ENCODE measurements at regions not wholly inside any gene's neighbourhood (a gene's known extent, or its start where the extent isn't known, plus 50 kb on each side); places are given as distances from the start of the nearest gene placed in this dataset.
"Not testable (repeated sequence)": the region's sequence is repeated elsewhere in the genome, so short reads cannot be mapped to it uniquely, and the experiment has no call there.

DNA sequence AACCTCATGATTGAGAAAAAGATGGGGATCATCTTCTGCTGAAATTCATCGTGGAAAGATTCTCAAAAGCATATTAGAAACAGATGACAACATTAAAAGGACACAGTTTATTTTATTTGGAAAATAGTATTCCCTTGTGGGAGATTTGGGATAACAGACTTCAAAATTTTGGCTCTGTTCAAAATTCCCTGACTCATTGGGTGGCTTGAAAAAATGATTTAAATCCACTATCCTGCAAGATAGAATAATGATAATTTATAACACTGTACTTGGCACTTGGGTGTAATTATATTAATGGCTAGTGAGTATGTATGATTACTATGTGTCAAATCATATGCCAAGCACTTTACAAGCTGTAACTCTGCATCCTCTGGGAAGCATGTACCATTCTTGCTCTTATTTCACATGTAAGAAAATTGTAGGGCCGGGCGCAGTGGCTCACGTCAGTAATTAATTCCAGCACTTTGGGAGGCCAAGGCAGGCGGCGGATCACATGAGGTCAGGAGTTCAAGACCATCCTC, 128.8 kb downstream of the LMNTD1 start:
- ATAC-seq (replicated peaks) (no peak), DNase-seq (no peak)
- no peaks in the 10 kb centered on the region for H3K4me1 Mint-ChIP-seq
- no peaks in the 10 kb centered on the region for H3K36me3 Mint-ChIP-seq
- no peaks in the 10 kb centered on the region for H3K9me3 Mint-ChIP-seq
- no peak overlapping the region for H3K27ac Mint-ChIP-seq
- H3K4me3 Mint-ChIP-seq = no peak overlapping the region
- no peaks in the 10 kb centered on the region for H3K27me3 Mint-ChIP-seq

DNA sequence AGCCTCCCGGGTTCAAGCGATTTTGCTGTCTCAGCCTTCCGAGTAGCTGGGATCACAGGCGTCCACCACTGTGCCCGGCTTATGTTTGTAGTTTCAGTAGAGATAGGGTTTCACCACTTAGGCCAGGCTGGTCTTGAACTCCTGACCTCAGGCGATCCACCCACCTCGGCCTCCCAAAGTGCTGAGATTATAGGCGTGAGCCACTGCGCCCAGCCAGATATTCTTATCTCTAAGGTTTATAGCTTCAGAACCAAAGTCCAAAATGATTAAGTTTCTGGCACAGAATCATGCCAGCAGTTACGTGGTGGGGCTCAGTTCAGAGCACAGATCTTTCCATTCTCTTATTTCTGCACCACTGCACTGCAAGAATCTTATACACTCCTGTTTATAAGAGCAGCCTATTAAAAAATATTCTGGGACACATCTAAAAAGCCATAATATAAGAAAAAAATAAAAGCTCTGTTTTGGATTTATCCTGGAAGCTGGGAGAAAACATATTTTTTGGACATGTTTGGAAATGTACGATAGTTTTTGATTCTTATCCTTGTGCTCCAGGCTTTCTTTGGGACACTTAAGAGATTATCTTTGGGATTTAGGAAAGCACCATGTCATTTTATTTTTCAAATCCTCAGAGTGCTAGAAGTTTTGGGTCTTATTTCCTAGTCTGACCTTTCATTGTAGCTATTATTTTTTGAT, 129.6 kb downstream of the LMNTD1 start:
- DNase-seq (no peak), ATAC-seq (replicated peaks) (no peak)
- no peaks in the 10 kb centered on the region for H3K4me1 Mint-ChIP-seq
- H3K9me3 Mint-ChIP-seq = no peaks in the 10 kb centered on the region
- no peak overlapping the region for H3K27ac Mint-ChIP-seq
- H3K27me3 Mint-ChIP-seq = no peaks in the 10 kb centered on the region
- H3K36me3 Mint-ChIP-seq = no peaks in the 10 kb centered on the region
- no peak overlapping the region for H3K4me3 Mint-ChIP-seq

DNA sequence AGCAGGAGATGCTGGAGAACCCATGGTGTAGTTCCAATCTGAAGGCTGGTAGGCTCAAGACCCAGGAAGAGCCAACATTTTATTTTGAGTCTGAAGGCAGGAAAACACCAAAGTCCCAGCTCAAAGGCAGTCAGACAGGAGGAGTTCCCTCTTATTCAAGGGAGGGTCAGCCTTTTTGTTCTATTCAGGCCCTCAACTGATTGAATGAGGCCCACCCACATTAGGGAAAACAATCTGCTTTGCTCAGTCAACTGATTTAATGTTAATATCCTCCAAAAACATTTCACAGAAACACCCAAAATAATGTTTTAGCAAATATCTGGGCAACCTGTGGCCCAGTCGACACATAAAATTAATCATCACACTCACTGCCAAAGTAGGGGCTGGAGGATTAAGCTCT, 130.8 kb downstream of the LMNTD1 start:
- ATAC-seq (replicated peaks) = no peak
- Mint-ChIP-seq H3K27me3 (no peaks in the 10 kb centered on the region), H3K36me3 (no peaks in the 10 kb centered on the region), H3K27ac (no peak overlapping the region), H3K4me3 (no peak overlapping the region), H3K4me1 (no peaks in the 10 kb centered on the region), H3K9me3 (no peaks in the 10 kb centered on the region)
- no peak for DNase-seq

DNA sequence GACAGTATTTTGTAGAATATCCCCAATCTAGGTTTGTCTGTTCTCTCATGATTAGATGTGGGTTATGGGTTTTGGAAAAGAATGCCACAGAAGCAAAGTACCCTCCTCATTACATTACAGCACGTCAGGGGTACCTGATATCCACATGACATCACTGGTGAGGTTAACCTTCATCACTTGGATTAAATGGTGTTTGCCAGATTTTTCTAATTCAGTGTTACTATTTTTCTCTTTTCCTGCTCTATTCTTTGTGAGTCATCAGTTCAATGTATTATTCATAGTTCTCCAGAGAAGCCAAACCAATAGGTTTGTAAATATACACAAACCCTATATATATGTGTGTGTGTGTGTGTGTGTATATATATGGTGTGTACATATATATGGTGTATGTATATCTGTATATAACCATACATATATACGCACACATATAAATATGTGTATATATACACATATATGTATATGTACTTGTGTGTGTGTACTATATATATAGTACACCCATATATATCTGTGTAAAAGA, 131.4 kb downstream of the LMNTD1 start:
- Mint-ChIP-seq H3K27ac (no peak overlapping the region), H3K4me1 (no peaks in the 10 kb centered on the region), H3K4me3 (no peak overlapping the region), H3K27me3 (no peaks in the 10 kb centered on the region), H3K9me3 (no peaks in the 10 kb centered on the region), H3K36me3 (no peaks in the 10 kb centered on the region)
- ATAC-seq (replicated peaks) (no peak), DNase-seq (no peak)

DNA sequence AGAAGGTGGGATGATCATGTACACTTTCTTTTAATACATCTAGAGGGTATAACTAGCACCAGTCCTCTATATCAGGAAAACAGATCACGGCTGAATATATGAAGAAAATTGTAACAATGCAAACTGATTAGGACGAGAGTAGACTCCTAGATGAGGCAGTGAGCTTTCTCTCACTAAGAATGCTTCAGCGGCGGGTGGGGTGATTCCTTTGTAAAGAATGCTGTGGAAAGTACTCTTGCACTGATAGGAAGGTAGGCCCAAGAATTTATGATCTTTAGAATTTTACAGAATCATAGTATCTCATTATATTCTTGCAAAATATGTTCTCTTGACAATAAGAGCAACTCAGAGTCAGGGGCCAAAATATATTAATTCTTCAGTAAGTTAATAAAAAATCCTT, 133.0 kb downstream of the LMNTD1 start:
- no peak overlapping the region for H3K27ac Mint-ChIP-seq
- no peak for DNase-seq
- no peak overlapping the region for H3K4me3 Mint-ChIP-seq
- no peak for ATAC-seq (replicated peaks)
- no peaks in the 10 kb centered on the region for H3K4me1 Mint-ChIP-seq
- no peaks in the 10 kb centered on the region for H3K9me3 Mint-ChIP-seq
- no peaks in the 10 kb centered on the region for H3K27me3 Mint-ChIP-seq
- no peaks in the 10 kb centered on the region for H3K36me3 Mint-ChIP-seq

DNA sequence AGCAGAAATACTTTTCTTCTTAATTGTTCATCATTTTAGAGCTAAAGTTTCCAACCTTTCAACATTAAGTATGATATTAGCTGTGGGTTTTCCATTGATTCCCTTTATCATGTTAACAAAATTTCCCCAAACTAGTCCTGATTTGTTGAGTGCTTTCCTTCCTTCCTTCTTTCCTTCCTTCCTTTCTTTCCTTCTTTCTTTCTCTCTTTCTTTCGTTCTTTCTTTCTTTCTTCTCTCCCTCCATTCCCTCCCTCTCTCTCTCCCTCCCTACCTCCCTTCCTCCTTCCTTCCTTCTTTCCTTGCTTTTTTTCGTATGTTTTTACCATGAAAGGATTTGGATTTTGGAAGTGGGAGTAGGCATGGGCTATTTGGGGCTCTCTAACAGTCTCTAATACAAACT, 133.5 kb downstream of the LMNTD1 start:
- H3K36me3 Mint-ChIP-seq = no peaks in the 10 kb centered on the region
- no peak for DNase-seq
- H3K4me3 Mint-ChIP-seq = no peak overlapping the region
- no peaks in the 10 kb centered on the region for H3K9me3 Mint-ChIP-seq
- ATAC-seq (replicated peaks) = no peak
- H3K27ac Mint-ChIP-seq = no peak overlapping the region
- no peaks in the 10 kb centered on the region for H3K27me3 Mint-ChIP-seq
- no peaks in the 10 kb centered on the region for H3K4me1 Mint-ChIP-seq

DNA sequence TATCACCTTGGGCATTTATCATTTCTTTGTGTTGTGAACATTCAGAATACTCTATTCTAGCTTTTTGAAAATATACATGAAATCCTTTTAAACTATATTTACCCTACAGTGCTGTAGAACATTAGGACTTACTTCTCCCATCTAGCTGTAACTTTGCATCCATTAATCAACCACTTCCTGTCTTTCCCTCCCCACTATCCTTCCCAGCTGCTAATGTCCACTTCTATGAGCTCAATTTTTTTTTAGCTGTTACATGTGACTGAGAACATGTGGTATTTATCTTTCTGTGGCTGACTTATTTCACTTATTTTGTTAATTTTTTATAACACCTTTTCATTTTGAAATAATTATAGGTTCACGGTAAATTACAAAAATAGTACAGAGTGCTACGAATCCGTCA, 136.0 kb downstream of the LMNTD1 start:
- H3K36me3 Mint-ChIP-seq = no peaks in the 10 kb centered on the region
- no peak overlapping the region for H3K4me3 Mint-ChIP-seq
- H3K27ac Mint-ChIP-seq = no peak overlapping the region
- no peaks in the 10 kb centered on the region for H3K9me3 Mint-ChIP-seq
- DNase-seq = no peak
- no peaks in the 10 kb centered on the region for H3K4me1 Mint-ChIP-seq
- no peak for ATAC-seq (replicated peaks)
- H3K27me3 Mint-ChIP-seq = no peaks in the 10 kb centered on the region

DNA sequence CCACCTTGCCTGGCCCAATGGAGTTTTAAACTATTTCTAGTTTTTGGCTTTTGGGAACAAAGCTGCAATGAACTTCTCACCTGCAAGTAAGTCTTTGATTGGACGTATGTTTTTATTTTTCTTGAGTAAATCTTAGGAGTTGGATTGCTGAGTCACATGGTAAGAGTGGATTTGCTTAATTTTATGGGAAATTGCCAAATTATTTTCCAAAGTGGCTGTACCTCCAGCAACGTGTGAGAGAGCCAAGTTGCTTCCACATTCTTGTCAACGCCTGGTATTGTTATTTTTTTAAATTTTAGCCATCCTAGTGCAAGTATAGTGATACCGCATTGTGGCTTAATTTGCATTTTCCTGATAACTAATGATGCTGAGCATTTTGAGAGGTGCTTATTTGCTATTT, 136.6 kb downstream of the LMNTD1 start:
- no peak for ATAC-seq (replicated peaks)
- H3K36me3 Mint-ChIP-seq = no peaks in the 10 kb centered on the region
- H3K4me3 Mint-ChIP-seq = no peak overlapping the region
- no peak for DNase-seq
- no peaks in the 10 kb centered on the region for H3K27me3 Mint-ChIP-seq
- H3K27ac Mint-ChIP-seq = no peak overlapping the region
- no peaks in the 10 kb centered on the region for H3K9me3 Mint-ChIP-seq
- H3K4me1 Mint-ChIP-seq = no peaks in the 10 kb centered on the region

DNA sequence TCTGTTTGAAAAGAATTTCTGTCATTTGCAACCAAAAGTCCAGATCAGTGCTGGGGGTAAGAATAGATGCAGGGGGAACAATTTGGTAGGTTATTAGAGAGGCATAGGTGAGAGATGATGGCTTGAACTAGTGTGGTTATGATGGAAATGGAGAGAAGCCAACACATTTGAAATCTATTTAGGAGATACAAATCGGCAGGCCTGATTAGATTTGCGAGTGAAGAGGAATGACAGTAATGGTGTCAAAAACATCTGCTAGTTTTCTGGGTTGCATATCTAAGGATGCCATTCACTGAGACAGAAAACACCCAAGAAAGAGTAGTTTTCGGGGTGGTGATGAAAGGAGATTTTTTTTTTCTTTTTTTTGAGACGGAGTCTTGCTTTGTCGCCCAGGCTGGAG, 138.1 kb downstream of the LMNTD1 start:
- no peak for ATAC-seq (replicated peaks)
- Mint-ChIP-seq H3K4me1 (no peaks in the 10 kb centered on the region), H3K9me3 (peaks cover 0 to 1% of the 10 kb centered on the region in 2 donors)

DNA sequence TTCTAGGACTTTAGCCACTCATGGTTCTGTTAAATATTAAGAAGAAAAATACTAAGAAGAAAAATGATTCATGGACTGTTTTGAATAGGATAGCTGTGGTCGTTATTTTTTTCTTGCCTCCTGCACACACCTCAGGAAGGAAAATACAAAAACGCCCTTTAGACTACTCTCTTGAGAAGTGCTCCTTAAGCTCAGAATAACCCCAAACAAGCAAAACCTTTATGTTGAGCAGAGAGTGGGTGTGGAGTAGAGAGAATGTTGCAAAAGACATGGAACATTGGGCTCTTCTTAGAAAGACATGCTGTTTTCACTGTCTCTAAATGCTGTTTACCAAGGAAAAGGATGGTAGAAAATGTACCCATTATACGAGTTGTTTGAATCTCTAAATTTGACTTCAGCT, 140.3 kb downstream of the LMNTD1 start:
- no peaks in the 10 kb centered on the region for H3K27me3 Mint-ChIP-seq
- peaks cover 0 to 1% of the 10 kb centered on the region in 2 donors for H3K9me3 Mint-ChIP-seq
- DNase-seq = no peak
- ATAC-seq (replicated peaks) = no peak
- H3K4me3 Mint-ChIP-seq = no peak overlapping the region
- H3K36me3 Mint-ChIP-seq = no peaks in the 10 kb centered on the region
- H3K27ac Mint-ChIP-seq = no peak overlapping the region
- H3K4me1 Mint-ChIP-seq = no peaks in the 10 kb centered on the region

More for the DNA sequence above, 138.1 kb downstream of the LMNTD1 start:
- no peaks in the 10 kb centered on the region for H3K36me3 Mint-ChIP-seq
- no peak overlapping the region for H3K27ac Mint-ChIP-seq
- H3K4me3 Mint-ChIP-seq = no peak overlapping the region
- DNase-seq = no peak
- H3K27me3 Mint-ChIP-seq = no peaks in the 10 kb centered on the region

DNA sequence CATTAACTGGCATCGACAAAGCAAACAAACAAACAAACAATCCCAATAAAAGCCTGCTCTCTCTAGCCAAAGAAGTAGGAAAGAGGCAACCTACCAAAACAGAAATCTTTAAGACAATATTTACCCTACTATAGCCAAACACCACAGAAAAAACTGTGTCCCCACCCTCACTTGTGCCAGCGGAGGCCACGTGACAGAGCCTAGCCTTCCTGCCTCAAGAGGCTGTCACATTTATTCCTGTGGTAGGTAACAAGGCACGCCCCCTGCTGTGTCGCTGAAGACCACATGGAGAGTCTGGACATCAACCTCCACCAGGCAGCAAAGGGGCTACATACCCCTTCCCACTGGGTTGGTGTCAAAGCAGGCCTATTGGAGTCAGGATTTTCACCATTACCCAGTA, 148.1 kb downstream of the LMNTD1 start:
- Mint-ChIP-seq H3K4me3 (no peak overlapping the region), H3K36me3 (peaks cover 4 to 6% of the 10 kb centered on the region in 2 donors), H3K4me1 (no peaks in the 10 kb centered on the region), H3K27me3 (peaks cover 0 to 2% of the 10 kb centered on the region in 2 donors), H3K27ac (no peak overlapping the region), H3K9me3 (peaks cover 0 to 8% of the 10 kb centered on the region in 2 donors)
- ATAC-seq (replicated peaks) (no peak), DNase-seq (no peak)

DNA sequence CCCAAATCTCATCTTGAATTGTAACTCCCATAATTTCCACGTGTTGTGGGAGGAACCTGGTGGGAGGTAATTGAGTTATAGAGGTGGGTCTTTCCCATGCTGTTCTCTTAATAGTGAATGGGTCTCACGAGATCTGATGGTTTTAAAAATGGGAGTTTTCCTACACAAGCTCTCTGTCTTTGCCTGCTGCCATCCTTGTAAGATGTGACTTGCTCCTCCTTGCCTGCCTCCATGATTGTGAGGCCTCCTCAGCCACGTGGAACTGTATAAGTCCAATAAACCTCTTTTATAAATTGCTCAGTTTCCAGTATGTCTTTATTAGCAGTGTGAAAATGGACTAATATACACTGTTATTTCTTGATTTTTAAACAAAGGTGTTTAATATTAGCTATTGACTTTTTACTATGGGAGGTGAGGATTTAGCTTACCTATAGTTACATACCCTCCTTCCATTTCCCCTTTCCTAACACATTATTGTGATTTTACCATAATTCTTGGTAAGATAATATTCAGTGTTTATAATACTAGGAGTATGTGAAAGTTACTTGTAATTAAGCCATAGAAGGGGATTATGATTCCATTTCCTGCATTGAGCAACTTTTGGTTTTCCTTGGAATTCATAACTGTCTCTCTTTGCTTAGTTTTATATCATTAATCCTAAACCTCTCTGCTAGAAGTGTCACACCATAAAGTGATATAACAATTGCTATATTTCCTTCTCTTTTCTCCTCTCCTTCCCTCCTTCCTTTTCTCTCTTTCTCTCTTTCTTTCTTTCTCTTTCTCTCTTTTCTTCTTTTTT, 151.0 kb upstream of the KRAS start:
- peaks cover 0 to 9% of the 10 kb centered on the region in 2 donors for H3K9me3 Mint-ChIP-seq
- H3K36me3 Mint-ChIP-seq = peaks cover 4 to 6% of the 10 kb centered on the region in 2 donors
- no peak for ATAC-seq (replicated peaks)
- DNase-seq = no peak
- no peak overlapping the region for H3K27ac Mint-ChIP-seq
- no peaks in the 10 kb centered on the region for H3K4me1 Mint-ChIP-seq
- H3K4me3 Mint-ChIP-seq = no peak overlapping the region
- peaks cover 0 to 6% of the 10 kb centered on the region in 2 donors for H3K27me3 Mint-ChIP-seq

DNA sequence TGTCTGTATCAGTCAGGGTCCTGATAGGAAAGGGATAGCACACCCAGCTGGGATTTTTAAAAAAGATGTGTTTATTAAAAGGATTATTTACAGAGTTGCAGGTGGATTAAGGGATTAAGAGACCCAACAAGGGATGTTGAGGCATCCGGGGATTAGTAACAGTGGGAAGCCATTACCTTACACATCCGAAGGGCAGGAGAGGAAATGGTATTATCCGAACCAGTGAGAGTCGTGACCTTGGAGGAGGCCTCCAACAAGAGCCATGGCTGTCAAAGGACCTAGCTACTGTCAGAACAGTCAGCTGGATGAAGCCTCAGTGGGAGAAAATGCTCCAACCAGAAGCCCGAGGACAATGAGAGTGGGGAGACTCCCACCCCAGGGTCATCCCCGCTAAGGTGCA, 146.3 kb upstream of the KRAS start:
- Mint-ChIP-seq H3K4me1 (peaks cover 6 to 10% of the 10 kb centered on the region in 2 donors), H3K27ac (no peak overlapping the region), H3K27me3 (peaks cover 0 to 6% of the 10 kb centered on the region in 2 donors), H3K9me3 (peaks cover 4 to 7% of the 10 kb centered on the region in 2 donors), H3K36me3 (peaks cover 3 to 4% of the 10 kb centered on the region in 2 donors), H3K4me3 (no peak overlapping the region)
- DNase-seq = no peak
- no peak for ATAC-seq (replicated peaks)

DNA sequence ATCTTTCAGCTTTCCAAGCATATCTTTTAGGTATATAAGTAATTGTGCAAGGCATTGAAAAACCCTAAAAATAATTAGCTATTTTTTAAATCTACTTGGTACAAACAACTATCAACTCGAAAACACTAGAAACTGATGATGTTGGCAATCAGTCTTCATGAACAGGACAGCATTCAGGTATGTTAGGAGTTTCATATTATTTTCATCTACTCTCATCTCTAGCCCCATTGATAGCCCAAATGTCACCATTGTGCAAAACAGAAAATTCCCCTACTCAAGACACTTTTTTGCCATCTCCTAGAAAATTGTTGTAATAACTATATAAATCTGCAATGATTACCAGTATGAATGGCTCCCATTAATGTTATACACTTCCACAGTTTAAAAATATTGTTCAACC, 144.5 kb upstream of the KRAS start:
- no peaks in the 10 kb centered on the region for H3K36me3 Mint-ChIP-seq
- peaks cover 2 to 4% of the 10 kb centered on the region in 2 donors for H3K9me3 Mint-ChIP-seq
- peaks cover 6 to 10% of the 10 kb centered on the region in 2 donors for H3K4me1 Mint-ChIP-seq
- ATAC-seq (replicated peaks) = no peak
- H3K27me3 Mint-ChIP-seq = peaks cover 0 to 6% of the 10 kb centered on the region in 2 donors
- H3K4me3 Mint-ChIP-seq = no peak overlapping the region
- H3K27ac Mint-ChIP-seq = no peak overlapping the region
- no peak for DNase-seq

DNA sequence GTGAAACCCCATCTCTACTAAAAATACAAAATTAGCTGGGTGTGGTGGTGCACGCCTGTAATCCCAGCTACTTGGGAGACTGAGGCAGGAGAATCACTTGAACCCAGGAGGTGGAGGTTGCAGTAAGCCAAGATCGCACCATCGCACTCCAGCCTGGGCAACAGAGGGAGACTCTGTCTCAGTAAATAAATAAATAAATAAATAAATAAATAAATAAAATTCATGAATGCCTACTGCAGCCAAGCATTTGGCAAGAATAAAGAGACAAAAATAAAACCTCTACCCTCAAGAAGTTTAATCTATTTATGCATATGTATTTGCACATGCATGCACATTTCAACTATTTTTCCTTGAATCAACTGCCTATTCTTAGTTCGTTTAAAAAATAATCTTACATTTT, 144.0 kb upstream of the KRAS start:
- not testable (repeated sequence) for ATAC-seq (replicated peaks); H3K4me3 Mint-ChIP-seq; H3K9me3 Mint-ChIP-seq; DNase-seq; H3K36me3 Mint-ChIP-seq; H3K27ac Mint-ChIP-seq; H3K27me3 Mint-ChIP-seq
- peaks cover 6 to 10% of the 10 kb centered on the region in 2 donors for H3K4me1 Mint-ChIP-seq

All from stimulated activated naive B cell treated with anti-CD40 and anti-IgM and Interleukin-4, amounts not matched to agents 10 μg/mL and 1 μg/mL and 100 μg/mL, for 72 hours (primary cell).